HG02884 (cell line): ENCODE measurements at regions not wholly inside any gene's neighbourhood (a gene's known extent, or its start where the extent isn't known, plus 50 kb on each side); places are given as distances from the start of the nearest gene placed in this dataset.

Experiments
- ATAC-seq: cut with Tn5 transposase; IDR thresholded peaks from one replicate; pipeline ENCODE4 v1.9.1; 2021; ENCODE audit warnings: mild to moderate bottlenecking, moderate library complexity; ENCODE audit not compliant: unreplicated experiment

- no peak for ATAC-seq
These were observed 55.5 kb upstream of the SLC5A12 start for GRCh38 chr11:26777372-26777808.

DNA sequence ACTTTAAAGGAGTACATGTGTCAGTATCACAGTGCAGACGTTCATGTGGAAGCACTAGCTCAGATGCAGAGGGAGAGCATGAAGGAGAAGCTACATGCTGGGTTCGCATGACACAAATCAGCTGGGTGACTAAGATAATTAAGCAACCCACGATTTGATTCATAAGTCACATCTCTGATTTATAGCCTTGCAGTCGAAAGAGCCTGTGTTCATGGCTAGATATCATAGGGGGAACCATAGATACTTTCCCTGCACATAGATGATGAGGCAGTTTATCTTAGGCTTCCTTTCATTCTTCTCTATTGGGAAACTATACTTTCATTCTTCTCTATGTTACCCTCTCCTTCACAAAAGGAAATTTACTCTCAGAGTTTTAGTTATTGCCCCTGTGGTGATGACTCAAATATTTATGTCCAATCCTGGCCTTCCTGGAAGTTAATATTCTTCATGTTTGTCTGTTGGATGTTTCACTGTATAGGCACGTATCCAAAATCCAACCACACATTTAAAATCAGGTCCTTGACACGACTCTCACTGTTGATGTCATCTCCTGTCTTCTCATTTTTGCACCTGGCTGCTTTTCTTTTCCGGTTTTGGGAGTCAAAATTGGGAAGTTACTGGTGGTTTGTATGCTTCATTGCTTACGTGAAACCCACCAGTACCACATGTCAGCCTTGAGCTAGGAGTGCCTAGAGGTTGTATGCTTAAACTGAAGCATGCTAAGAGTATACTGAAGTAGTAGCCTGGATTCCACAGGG lies 56.3 kb upstream of the SLC5A12 start:
- ATAC-seq: no peak

DNA sequence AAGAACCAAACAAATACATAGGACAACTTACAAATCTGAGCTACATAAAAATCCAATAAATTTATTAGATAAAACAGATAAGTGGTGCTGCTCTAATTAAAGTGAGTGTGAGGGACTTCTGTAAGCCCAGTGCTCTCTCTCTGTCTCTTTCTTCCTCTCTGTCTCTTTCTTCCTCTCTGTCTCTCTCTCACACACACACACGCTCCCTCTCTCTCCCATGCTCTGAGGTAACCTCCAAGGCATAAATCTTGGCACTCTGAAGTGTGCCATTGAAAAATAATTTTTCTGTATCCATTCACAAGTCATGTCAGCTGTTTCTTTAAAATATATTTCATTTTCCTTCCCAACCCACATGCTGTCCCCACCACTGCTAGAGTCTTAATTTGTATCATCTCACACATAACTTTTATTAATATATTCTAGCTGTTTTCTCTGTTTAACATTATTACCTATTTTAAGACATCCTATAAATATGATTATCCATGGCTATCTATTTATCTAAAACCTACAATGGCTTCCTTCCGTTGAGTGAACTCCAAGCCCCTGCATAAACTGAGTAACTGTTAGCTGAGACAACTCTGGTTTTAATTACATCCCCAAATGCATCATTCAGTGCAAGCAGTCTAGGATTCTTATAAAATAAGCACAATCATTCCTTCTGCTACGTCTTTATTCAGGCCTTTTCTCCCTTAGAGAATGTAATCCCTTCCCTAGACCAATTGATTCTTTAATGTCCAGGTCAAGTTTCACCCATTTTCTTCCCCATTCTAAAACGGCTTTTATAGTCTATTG lies 57.4 kb upstream of the SLC5A12 start:
- no peak for ATAC-seq

DNA sequence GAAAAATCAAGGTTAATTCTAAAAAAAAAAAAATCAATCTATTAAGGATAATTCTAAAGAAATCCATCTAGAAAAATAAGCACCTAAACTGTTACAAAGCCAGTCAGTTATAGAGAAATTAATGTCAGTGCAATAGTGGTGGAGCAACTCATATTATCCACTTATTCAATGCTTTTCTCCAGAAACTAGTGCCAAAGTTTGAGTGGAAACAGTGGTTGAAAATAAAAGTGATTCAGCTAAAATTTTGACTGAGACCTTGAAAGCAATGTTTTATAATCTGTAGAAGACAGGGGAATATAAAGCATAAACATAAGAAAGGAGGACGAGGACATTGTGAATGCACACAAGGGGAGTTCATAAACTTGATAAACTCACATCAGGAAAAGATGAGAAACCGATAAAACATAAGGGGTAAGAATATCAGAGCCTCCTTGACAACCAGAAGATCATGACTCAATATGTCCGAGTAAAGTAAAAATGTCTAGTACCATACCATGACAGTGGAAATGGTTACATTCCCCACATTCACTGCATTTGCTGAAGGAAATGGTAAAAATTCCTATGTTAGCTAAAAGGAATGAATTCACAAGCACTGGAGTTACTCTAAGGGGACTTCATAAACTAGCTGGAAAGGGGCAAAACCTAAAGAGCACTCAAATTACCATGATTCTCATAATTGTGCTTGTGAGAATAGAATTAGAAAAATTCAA lies 58.7 kb upstream of the SLC5A12 start:
- no peak for ATAC-seq

GRCh38 chr11:26782220-26782965 lies 60.5 kb upstream of the SLC5A12 start:
- ATAC-seq: no peak

GRCh38 chr11:26783997-26784396 lies 62.1 kb upstream of the SLC5A12 start:
- no peak for ATAC-seq

GRCh38 chr11:26790738-26791137 lies 68.9 kb upstream of the SLC5A12 start:
- ATAC-seq: no peak

DNA sequence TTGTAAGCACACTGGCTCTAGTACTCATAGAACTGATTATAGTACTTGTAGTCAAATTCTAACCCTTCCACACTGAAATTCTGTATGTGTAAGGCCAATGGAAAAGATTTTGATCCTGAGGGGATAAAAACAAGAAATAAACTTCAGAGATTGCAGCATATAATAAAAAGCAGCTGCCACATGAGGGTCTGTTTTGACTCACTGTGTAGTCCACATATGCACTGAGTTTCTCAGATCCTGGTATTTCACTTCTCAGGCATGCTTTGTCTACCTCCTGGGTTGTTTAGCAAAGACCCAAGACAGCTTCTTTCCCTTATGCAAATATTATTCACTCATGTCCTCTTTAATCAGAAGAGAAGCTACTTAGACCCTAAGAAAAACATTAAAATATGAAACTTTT lies 71.1 kb upstream of the SLC5A12 start:
- ATAC-seq: no peak

- ATAC-seq: no peak
These were observed 71.6 kb upstream of the SLC5A12 start for GRCh38 chr11:26793487-26793886.

GRCh38 chr11:26801601-26802000 lies 79.7 kb upstream of the SLC5A12 start:
- ATAC-seq: no peak

- ATAC-seq: no peak
These were observed 83.1 kb upstream of the SLC5A12 start for GRCh38 chr11:26805001-26805400.

GRCh38 chr11:26806219-26806618 lies 84.4 kb upstream of the SLC5A12 start:
- no peak for ATAC-seq

GRCh38 chr11:26820739-26821138 lies 98.9 kb upstream of the SLC5A12 start:
- ATAC-seq: no peak

GRCh38 chr11:26823963-26824362 lies 102.1 kb upstream of the SLC5A12 start:
- no peak for ATAC-seq

GRCh38 chr11:26827567-26828081 lies 105.8 kb upstream of the SLC5A12 start:
- ATAC-seq: no peak

DNA sequence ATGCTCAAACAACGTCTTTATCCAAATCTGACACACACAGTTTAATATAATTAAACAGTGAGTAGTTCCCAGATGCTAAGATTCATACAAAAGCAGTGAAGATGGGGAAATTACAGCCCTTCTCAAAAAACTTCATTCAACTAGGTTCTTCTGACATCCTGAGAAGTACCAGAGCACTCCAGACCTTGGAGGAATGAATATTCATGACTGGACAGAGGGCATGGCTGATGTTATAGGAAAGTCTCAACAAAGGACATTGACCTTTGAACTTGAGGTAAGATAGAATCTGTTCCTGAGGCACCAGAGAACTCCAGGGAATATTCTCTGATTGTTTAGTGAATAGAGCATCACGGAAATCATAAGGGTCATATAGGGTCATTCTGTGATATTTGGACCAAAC lies 106.4 kb upstream of the SLC5A12 start:
- ATAC-seq: no peak

GRCh38 chr11:26830218-26830617 lies 108.4 kb upstream of the SLC5A12 start:
- ATAC-seq: no peak

GRCh38 chr11:26830757-26831156 lies 108.9 kb upstream of the SLC5A12 start:
- ATAC-seq: no peak

GRCh38 chr11:26834601-26835000 lies 112.7 kb upstream of the SLC5A12 start:
- ATAC-seq: no peak

DNA sequence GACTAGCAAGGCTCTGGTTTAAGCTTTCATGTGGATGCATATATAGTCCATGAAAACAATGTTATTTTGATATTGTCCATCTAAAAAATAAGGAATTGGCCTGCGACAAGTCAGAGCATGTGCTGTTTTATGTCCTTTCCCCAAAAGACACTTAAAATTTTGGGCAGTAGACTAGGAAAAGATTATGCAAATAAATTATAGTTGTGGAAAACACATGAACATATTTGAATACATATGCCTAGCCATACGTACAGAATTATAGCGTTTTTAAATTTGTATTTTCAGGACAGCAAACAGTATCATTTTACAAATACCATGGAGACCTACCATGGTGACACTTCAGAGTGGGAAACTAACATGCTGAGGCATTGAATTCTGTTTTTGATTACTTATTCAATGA lies 113.8 kb upstream of the SLC5A12 start:
- ATAC-seq: no peak

DNA sequence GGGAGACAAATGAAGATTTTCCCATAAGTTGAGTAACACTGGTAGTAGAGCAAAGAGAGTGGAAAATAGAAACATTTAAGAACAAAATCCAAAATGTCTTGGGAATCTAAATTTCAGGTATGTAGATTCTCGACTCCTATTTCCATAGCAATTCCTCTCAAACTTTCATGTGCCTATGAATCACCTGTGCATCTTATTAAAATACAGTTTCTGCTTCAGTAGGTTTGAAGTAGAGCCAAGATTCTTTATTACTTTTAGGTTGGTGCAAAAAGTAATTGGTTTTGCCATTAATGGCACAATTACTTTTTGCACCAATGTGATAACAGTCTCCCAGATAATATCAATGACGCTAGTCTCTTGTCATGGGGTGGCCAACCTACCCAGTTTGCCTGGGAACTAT lies 115.3 kb upstream of the SLC5A12 start:
- ATAC-seq: no peak
